Effector memory CD4-positive, alpha-beta T cell (primary cell): ENCODE measurements at regions not wholly inside any gene's neighbourhood (a gene's known extent, or its start where the extent isn't known, plus 50 kb on each side); places are given as distances from the start of the nearest gene placed in this dataset.

ENCODE experiments used
- DNase-seq, 3 donors: peaks; one replicate each; pipeline ENCODE4 v3.0.0-alpha.2; 2020
- H3K27ac ChIP-seq: 2 replicates; pipeline ENCODE4 v1.7.0; 2013; ENCODE audit warnings: mild to moderate bottlenecking, low read length, moderate library complexity; ENCODE audit not compliant: insufficient read depth, poor library complexity, severe bottlenecking
- H3K27me3 ChIP-seq: replicated peaks from 2 replicates; pipeline ENCODE4 v1.7.0; 2013; ENCODE audit warnings: mild to moderate bottlenecking, low read length; ENCODE audit not compliant: insufficient read depth, control insufficient read depth, poor library complexity, severe bottlenecking
- H3K36me3 ChIP-seq: 2 replicates; pipeline ENCODE4 v1.7.0; 2013; ENCODE audit warnings: mild to moderate bottlenecking, low read length, moderate library complexity; ENCODE audit not compliant: control insufficient read depth, insufficient read depth
- H3K4me1 ChIP-seq: 2 replicates; pipeline ENCODE4 v1.7.0; 2013; ENCODE audit warnings: low read length, mild to moderate bottlenecking; ENCODE audit not compliant: control insufficient read depth, insufficient read depth, poor library complexity, severe bottlenecking
- H3K4me3 ChIP-seq: 2 replicates; pipeline ENCODE4 v1.7.0; 2013; ENCODE audit warnings: low read length, low read depth, mild to moderate bottlenecking; ENCODE audit not compliant: insufficient read depth, poor library complexity, severe bottlenecking
- H3K9me3 ChIP-seq: 2 replicates; pipeline ENCODE4 v1.7.0; 2013; ENCODE audit warnings: mild to moderate bottlenecking, low read length, moderate library complexity; ENCODE audit not compliant: control insufficient read depth

DNA sequence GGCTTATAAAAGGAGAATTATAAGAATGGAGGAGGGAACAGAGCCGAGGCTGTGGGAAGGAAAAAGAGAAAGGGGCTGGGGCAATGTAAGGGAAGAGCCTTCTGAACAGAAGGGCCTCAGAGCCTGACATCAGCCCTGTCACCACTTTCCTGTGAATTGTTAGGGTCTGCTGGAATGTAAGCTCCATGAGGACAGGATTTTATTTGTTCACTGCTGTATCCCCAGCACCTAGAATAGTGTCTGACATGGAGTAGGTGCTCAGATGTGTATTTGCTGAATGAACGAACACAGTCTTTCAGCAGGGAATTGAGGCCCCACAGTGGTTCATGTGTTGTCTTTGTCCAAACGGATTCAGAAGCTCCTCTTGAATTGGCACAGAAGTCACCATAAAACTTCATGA lies 251.5 kb downstream of the OPA1 start:
- H3K4me1 ChIP-seq: no peaks in the 10 kb centered on the region
- no peak overlapping the region for H3K27ac ChIP-seq
- H3K27me3 ChIP-seq: no peaks in the 10 kb centered on the region

DNA sequence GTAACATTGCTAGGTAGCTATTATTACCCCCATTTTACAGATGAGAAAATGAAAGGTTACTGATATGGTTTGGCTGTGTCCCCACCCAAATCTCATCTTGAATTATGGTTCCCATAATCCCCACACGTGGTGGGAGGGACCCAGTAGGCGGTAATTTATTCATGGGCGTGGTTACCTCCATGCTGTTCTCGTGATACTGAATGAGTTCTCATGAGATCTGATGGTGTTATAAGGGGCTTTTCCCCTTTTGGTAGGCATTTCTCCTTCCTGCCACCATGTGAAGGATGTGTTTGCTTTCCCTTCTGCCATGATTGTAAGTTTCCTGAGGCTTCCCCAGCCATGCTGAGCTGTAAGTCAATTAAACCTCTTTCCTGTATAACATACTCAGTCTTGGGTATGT lies 252.1 kb downstream of the OPA1 start:
- no peaks in the 10 kb centered on the region for H3K9me3 ChIP-seq
- H3K4me1 ChIP-seq: no peaks in the 10 kb centered on the region
- no peak overlapping the region for H3K4me3 ChIP-seq
- no peaks in the 10 kb centered on the region for H3K36me3 ChIP-seq
- DNase-seq: no peak
- no peaks in the 10 kb centered on the region for H3K27me3 ChIP-seq
- H3K27ac ChIP-seq: no peak overlapping the region

More for the DNA sequence above, 251.5 kb downstream of the OPA1 start:
- no peaks in the 10 kb centered on the region for H3K9me3 ChIP-seq
- DNase-seq: no peak
- H3K4me3 ChIP-seq: no peak overlapping the region
- H3K36me3 ChIP-seq: no peaks in the 10 kb centered on the region

DNA sequence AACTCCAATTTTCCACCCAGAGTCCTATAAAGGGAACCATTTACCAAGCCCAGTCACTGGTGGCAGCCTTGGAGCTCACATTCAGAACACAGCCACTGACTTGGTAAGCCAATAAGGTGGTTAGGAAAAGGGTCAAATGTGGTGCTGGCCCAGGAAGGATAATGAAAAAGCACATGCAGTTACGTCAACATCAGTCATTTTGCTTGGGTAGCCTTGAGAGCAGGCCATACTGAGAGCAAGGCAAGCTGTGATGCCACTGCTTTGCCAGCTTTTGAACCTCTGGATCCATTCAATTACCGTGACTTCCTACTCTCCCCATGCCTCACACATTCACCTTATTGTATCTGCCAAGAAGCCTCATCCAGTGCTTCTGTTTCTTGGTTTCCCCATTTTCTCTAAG lies 253.6 kb downstream of the OPA1 start:
- H3K4me1 ChIP-seq: no peaks in the 10 kb centered on the region
- no peaks in the 10 kb centered on the region for H3K27me3 ChIP-seq
- DNase-seq: no peak
- H3K27ac ChIP-seq: no peak overlapping the region
- no peak overlapping the region for H3K4me3 ChIP-seq
- no peaks in the 10 kb centered on the region for H3K36me3 ChIP-seq
- H3K9me3 ChIP-seq: no peaks in the 10 kb centered on the region

DNA sequence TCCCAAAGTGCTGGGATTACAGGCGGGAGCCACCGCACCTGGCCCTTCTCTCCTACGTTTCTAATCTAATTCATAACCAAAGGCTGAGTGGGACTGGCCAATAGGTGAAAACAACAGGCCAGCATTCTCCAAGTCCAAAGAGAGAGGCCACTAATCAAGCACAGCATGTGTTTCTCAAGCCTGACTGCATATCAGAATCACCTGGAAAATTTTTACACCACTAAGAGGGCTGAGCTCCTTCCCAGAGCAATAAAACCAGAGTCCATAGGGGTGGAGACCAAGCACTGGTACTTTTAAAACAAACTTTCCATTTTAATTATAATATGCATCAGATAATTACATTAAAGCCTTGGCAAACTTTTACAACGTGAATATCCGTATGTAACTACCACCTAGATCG lies 254.4 kb downstream of the OPA1 start:
- no peak for DNase-seq
- Histone ChIP-seq H3K36me3 (no peaks in the 10 kb centered on the region), H3K9me3 (no peaks in the 10 kb centered on the region), H3K27me3 (no peaks in the 10 kb centered on the region), H3K4me1 (no peaks in the 10 kb centered on the region), H3K27ac (no peak overlapping the region), H3K4me3 (no peak overlapping the region)

DNA sequence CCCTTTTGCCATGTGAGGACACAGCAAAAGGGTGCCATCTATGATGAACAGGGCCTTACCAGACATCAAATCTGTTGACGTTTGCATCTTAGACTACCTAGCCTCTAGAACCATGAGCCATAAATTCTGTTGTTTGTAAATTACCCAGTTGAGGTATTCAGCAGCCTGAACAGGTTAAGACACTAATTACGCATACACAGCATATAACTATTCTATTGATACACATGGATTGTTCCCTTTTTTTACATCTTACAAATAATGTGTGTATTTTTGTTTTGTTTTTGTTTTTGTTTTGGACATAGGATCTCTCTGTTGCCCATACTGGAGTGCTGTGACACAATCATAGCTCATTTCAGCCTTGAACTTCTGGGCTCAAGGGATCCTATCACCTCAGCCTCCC lies 255.5 kb downstream of the OPA1 start:
- DNase-seq: no peak
- Histone ChIP-seq H3K4me1 (no peaks in the 10 kb centered on the region), H3K4me3 (no peak overlapping the region), H3K36me3 (no peaks in the 10 kb centered on the region), H3K9me3 (no peaks in the 10 kb centered on the region), H3K27ac (no peak overlapping the region), H3K27me3 (no peaks in the 10 kb centered on the region)

DNA sequence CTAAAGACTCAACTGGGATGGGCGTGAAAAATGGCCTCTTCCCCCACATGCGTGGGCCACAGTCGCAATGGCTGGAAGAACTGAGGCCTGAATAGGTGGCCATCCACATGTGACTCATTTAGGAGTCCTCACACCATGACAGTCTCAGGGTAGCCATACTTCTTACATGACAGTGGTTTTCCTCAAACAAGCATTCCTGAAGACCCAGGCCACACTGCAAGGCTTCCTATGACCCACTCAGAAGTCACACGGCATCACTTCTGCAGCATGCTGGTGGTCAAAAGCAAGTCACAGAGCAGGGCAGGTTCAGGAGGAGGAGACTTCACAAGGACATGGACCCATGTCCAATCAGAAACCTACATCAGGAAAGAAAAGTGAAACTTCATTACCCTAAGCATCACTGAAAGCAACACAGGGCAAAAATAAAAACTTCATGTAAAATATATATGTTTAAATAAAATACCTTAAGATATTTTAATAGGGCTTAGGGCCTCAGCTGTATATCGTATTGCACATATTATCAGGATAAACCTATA lies 257.1 kb downstream of the OPA1 start:
- no peak for DNase-seq
- no peak overlapping the region for H3K27ac ChIP-seq

DNA sequence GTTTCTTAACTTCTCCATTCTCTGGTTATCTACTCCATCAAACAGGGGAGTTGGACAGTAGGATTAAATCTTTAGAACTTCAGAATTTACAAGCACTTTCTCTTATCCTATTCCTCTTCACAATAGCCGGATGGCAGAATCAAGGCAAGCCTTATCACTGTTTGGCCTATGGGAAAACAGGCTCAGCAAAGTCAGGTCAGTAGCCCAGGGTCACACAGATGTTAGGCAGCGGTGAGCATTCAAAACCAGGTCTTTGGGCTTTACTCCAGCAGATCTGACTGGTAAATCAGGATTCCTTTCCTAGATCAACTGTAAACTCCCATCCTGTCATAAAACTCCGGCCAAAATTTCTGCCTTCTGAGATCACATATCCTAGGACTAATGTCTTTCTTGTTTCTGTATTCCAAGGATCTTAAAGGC lies 258.4 kb downstream of the OPA1 start:
- Histone ChIP-seq H3K9me3 (no peaks in the 10 kb centered on the region), H3K27me3 (no peaks in the 10 kb centered on the region), H3K27ac (no peak overlapping the region), H3K4me3 (no peak overlapping the region), H3K4me1 (no peaks in the 10 kb centered on the region), H3K36me3 (no peaks in the 10 kb centered on the region)
- DNase-seq: no peak

More for the DNA sequence above, 257.1 kb downstream of the OPA1 start:
- no peak overlapping the region for H3K4me3 ChIP-seq
- no peaks in the 10 kb centered on the region for H3K4me1 ChIP-seq
- H3K9me3 ChIP-seq: no peaks in the 10 kb centered on the region
- no peaks in the 10 kb centered on the region for H3K27me3 ChIP-seq
- no peaks in the 10 kb centered on the region for H3K36me3 ChIP-seq

DNA sequence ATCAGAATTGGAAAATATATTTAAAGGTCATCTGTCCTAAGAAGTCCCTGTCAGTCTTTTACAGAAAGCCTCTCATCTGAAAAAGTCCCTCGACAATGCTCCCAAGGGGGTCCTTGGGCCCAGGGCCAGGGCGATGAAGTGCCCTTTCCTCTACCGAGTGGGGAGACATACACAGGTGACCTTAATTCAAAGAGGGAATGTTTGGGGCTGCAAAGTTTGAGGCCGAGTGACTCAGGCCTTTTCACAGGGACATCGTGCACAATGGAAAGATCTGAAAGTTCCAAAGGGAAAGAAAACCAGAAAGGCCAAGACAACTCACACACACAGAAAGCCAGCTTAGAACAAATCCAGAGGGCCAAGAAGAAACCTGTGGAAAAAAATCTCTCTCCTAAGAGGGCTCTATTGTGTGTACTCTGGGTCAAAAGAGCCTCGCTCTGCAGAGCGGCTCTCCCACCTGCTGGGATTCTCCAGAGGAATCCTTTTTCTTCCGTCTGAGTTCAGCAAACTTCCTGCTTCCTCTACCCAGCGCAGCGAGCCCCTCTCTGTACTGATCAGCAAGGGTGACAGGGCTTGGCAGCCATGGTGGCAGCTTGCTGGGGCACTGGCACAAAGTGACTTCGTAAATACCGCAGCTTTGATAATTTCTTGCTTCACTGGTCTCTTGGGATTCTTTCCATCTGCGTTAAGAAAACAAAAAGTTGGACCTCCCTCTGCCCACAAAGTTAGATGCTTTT lies 259.1 kb downstream of the OPA1 start:
- Histone ChIP-seq H3K27me3 (no peaks in the 10 kb centered on the region), H3K9me3 (no peaks in the 10 kb centered on the region), H3K4me1 (no peaks in the 10 kb centered on the region), H3K4me3 (no peak overlapping the region), H3K27ac (no peak overlapping the region), H3K36me3 (no peaks in the 10 kb centered on the region)
- no peak for DNase-seq

DNA sequence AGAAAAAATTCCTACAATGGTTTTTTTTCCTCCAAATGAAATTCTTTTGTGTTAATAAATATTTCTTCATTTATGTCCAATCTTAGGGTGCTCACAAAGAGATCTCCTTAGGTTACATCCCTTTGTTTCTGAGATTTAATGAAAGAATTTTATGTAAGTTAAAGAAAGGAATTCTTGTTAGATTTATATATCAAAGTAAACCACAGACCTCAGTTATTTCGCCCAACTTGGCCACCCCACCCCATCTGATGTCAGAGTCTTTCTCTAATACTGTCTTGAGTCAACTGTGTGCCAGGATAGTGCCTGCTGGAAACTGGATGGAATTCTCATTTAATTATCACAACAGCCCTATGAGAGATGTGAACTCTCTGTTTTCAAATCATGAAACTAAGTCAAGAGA lies 259.9 kb downstream of the OPA1 start:
- Histone ChIP-seq H3K36me3 (no peaks in the 10 kb centered on the region), H3K27ac (no peak overlapping the region), H3K4me3 (no peak overlapping the region), H3K9me3 (no peaks in the 10 kb centered on the region), H3K27me3 (no peaks in the 10 kb centered on the region), H3K4me1 (no peaks in the 10 kb centered on the region)
- DNase-seq: no peak

DNA sequence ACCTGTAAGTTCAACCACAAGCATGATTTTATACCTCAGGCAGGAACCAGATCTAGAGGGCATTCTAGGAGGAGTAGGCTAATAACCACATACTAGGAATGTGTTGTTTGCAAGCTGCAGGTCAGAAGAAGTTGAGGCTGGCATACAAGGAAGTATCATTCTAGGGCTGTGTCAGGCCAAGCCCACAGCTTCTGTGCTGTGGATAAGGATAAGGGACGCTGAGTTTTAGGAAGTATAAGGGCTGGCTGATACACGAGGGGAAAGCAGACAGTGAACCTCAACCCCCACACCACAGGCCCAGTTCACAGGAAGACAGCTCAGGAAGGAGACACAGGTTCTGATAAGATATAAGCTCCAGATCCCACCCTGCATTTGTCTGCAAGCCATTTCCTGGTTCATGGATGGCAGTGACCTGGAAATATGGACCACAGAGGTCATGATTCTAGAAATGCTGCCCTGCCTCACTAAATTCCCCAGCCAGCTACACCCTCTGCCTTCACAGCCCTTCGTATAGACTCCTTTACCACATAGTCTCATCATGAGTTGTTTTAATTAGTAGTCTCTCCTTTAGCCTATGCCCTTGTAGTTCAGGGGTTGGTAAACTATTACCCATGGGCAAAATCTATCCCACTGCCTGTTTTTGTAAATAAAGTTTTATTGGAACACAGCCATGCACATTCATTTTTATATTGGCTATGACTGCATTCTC lies 260.7 kb downstream of the OPA1 start:
- Histone ChIP-seq H3K4me3 (no peak overlapping the region), H3K4me1 (no peaks in the 10 kb centered on the region), H3K9me3 (no peaks in the 10 kb centered on the region), H3K27me3 (no peaks in the 10 kb centered on the region), H3K36me3 (no peaks in the 10 kb centered on the region), H3K27ac (no peak overlapping the region)
- no peak for DNase-seq
